ENCODE measurements at regions not wholly inside any gene's neighbourhood (a gene's known extent, or its start where the extent isn't known, plus 50 kb on each side); places are given as distances from the start of the nearest gene placed in this dataset.

DNA sequence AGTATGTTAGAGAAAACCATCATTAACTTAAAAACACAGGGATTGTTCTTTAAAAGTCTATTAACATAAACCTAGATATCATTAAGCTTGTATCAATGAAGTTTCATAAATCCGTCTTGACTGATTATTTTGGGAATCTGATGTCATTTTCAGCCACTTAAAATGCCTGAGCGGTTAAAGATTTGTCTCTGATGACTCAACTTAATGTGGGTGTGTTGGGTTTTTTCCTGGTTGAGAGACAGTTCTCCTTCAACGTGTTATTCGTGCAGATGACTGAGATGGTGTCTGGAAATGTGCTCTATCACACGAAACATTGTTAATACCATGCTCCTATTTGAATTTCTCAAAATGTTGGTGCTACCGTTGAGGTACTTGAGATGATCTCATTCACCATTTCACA is 227.3 kb upstream of the TENM3 start:
- DNase-seq (ENCODE audit: low read depth), result peak; percentile 38

DNA sequence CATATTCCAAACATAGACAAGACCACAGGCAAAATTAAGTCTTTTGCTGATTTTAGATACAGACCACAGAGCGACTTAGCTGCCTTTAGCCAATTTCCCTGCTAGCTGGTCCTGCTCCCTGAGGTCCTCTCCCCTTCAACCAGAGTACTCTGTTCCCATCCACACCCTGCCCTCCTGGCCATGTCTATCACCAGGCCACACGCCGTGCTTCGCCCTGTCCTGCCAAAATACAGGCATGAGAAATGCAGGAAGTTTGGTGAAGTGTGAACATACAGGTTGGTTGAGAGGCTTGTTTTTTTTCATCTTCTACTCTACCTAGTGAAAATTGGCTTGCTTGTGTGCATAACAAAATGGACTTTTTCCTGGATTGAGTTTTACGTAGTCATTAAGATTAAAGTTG is 226.2 kb upstream of the TENM3 start:
- no peak for DNase-seq (ENCODE audit: low read depth)

DNA sequence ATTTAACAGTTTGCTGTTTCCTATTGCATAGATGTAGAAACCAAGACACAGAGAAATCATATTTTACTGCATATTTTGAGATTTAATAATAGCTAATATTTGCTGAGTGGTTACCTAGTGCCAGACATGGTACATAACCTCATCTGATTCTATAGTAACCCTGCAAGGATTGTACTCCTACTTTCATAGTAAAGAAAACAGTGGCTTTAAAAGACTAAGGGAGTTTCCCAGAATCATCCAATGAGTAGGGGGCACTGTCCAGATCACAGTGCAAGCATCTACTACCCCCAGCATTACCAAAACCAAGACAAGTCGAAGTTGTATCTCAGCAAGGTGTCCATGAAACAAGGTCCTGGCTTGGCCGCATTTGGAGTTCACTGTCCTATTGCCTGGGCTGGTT is 224.5 kb upstream of the TENM3 start:
- no peak for DNase-seq (ENCODE audit: low read depth)

- DNase-seq (ENCODE audit: low read depth), result no peak
Measured at GRCh38 chr4:182019148-182019652, 224.0 kb upstream of the TENM3 start.

- no peak for DNase-seq (ENCODE audit: low read depth)
Measured at GRCh38 chr4:182022909-182023308, 220.3 kb upstream of the TENM3 start.

DNA sequence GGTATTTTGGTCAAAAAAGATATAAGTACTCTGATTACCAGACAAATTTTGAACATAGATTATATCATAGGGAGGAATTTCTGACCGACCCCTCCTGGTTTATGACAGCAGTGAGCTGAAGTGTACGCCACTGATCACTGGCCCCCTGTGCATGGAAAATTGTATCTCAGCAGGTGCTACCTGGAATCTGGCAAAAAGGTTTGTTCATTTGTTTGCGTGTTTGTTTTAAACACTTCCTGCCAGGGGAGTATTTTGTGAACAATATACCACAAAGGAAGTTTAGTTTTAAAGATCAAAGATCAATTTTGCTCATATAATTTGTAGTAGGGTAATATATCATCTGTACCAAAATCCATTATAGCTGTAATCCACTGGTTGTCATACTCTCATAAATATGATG is 219.7 kb upstream of the TENM3 start:
- DNase-seq (ENCODE audit: low read depth), result no peak

DNA sequence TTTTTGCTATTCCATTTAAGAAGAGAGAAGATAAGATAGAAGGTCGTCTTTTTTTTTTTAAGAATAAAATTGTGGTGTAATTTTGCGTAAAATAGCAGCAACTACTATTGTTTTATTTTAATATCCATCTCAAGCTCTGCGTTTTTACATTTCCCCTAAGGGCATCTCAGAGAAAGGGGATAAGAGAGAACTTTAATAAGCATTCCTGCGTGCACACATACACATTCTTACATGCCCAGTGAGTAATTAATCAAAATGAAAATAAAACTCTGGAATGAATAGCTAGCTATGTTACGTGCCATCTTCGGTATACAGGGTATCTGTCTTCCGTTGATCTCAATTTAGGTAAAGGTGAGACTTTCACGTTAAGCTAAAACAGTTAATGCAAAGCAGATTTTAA is 200.3 kb upstream of the TENM3 start:
- DNase-seq (ENCODE audit: low read depth), result no peak

DNA sequence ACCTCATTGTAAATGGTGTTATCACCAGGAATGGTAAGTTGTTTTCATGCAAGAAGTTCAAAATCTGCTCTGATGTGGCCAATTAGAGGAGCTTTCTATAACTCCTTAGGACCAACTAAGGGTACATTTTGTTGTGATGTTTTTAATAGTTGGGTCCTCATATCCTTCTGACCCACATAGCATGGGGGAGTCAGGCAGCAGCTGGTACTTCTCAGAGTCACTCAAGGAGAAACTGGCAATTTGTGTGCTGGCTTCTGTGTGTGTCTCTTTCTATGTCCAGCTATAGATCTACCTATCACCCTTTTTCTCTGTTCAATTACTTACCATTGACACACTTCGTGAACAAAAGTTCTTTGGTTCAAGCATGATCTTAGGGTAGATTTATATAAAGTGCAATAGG is 194.3 kb upstream of the TENM3 start:
- no peak for DNase-seq (ENCODE audit: low read depth)

DNA sequence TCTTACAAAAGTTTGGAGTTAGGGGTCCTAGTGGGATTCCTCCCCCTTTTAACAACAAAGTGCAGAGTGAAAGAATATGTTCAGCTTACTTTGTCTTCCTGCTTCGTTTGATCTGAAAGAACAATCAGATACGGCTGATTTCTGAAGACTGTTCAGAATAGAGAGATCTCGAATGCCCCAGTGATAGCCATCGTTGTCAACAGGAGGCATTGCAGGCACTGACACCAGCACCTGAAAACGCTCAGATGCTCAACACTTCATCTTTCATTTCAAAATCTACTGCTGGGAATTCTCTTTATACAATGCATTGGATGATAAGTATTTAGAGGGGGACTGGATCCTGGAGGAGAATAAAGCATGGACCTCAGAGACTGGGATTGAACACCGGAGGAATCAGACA is 186.3 kb upstream of the TENM3 start:
- DNase-seq (ENCODE audit: low read depth), result no peak

GRCh38 chr4:182062458-182062857 is 180.7 kb upstream of the TENM3 start:
- DNase-seq (ENCODE audit: low read depth), result no peak

DNA sequence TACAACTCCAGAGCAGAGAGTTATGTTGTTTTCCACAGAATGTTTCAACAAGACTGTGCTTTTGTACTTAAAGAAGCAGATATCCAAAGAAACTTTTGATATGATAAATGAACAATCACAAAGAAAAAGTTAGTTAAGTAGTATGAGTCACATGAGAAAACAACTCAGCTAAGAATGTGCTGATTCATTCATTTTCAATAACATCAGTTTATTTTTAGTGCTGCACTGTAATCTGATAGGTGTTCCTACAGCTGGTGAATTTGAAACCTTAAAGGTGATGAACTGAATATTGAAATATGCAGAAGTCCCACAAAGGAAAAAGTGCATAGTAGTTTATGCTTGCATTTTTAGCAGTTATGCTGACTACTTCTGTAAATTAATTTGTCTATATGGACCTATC is 180.3 kb upstream of the TENM3 start:
- peak; percentile 44 for DNase-seq (ENCODE audit: low read depth)

- DNase-seq (ENCODE audit: low read depth), result no peak
Measured at GRCh38 chr4:182063651-182064050, 179.6 kb upstream of the TENM3 start.

- no peak for DNase-seq (ENCODE audit: low read depth)
Measured at GRCh38 chr4:182065255-182065654, 177.9 kb upstream of the TENM3 start.

DNA sequence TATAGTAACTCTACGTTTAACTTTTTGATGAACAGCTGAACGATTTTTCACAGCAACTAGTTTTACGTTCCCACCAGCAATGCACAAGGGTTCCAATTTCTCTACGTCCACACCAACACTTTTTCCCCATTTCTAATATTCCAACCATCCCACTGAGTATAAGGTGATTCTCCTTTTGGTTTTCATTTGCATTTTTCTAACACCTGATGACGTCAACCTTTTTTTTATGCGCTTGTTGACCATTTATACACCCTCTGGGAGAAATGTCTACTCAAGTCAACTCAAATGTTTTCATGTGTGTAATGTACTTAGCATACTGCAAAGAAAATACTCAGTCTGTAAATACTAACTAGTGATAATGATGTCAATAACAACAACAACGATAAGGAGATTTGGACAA is 177.2 kb upstream of the TENM3 start:
- no peak for DNase-seq (ENCODE audit: low read depth)

GRCh38 chr4:182067828-182068227 is 175.4 kb upstream of the TENM3 start:
- no peak for DNase-seq (ENCODE audit: low read depth)

- DNase-seq (ENCODE audit: low read depth), result no peak
Measured at GRCh38 chr4:182068920-182069319, 174.3 kb upstream of the TENM3 start.

DNA sequence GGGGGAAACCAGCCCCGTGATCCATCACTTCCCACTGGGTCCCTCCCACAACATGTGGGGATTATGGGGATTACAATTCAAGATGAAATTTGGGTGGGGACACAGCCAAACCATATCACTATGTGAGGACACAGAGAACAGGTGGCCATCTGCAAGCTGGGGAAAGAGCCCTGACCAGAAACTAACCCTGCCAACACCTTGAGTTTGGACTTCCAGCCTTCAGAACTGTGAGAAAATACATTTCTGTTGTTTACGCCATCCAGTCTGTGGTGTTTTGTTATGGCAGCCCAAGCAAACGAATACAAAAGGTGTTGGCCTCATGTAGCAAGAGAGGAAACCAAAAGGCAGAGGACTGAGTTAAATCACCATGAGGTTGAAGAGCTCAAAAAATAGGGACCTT is 169.9 kb upstream of the TENM3 start:
- no peak for DNase-seq (ENCODE audit: low read depth)

DNA sequence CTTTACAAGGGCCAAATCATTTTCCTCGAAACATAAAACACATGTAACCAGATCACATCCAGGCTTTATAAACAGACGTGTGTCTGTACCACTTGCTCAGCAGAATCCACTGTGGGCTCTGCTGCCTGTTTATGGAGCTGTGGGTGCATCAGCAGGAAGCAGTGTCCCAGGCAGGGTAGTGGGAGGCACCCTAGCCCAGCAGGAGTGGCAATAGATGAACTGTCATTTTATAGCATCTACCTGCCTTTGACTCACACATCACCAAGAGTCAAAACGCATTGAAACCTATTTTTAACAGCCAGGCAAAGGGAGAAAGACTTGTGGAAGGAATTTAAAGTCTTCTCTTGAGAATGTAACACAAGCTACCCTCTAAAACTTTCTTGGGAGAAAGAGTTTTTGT is 169.1 kb upstream of the TENM3 start:
- DNase-seq (ENCODE audit: low read depth), result no peak

GRCh38 chr4:182074810-182075209 is 168.4 kb upstream of the TENM3 start:
- no peak for DNase-seq (ENCODE audit: low read depth)

DNA sequence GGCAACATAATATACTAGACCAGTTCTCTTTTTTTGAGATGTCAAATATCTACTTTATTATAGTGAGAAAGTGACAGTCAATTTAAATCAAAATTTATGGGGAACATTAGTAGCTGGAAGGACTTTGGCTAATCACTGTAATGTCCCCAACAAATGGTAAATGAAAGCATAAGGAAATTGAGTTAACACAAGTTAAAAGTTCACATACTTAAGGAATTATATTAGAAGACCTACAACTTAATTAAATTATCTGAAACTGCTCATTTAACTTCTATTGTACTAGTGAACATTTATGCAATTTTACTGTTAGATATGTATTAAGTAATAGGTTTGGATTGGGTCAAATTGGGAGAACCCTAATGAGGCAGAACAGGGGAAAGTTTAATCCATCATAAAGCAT is 160.3 kb upstream of the TENM3 start:
- DNase-seq (ENCODE audit: low read depth), result no peak

DNA sequence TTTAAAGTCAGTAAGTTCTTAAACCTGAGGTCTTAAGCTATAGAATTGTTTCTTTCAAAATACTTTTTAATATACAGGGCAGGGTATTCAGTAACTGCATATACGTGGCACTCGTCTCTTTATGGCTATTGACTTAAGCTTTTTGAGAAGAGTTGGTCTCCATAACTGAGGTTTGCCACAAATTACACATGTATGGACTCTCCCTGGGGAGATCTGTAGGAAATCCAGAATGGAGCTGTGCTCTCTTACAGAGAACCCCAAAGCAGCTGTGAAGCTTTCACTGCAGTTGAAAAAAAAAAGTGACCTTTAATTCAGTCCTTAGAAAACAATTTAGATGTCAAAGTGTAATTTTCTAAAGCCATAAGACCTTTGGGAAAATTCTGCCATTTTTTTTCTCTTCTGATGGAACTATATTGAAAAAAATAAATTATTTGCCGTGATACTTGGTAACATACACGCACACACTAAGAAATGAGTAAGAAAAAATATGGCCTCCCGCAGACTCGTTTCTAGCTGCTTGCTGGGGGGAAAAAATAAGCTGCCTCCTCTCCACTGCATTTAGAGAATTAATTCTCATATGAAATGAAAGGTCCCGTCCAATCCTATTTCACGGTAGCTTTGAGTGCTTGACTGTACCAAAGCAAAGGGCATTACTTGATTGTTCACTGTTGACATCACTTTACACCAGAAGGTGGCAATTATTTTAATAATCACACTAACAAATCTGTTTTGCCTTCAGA is 159.4 kb upstream of the TENM3 start:
- DNase-seq (ENCODE audit: low read depth), result no peak

GRCh38 chr4:182085051-182085480 is 158.1 kb upstream of the TENM3 start:
- no peak for DNase-seq (ENCODE audit: low read depth)

DNA sequence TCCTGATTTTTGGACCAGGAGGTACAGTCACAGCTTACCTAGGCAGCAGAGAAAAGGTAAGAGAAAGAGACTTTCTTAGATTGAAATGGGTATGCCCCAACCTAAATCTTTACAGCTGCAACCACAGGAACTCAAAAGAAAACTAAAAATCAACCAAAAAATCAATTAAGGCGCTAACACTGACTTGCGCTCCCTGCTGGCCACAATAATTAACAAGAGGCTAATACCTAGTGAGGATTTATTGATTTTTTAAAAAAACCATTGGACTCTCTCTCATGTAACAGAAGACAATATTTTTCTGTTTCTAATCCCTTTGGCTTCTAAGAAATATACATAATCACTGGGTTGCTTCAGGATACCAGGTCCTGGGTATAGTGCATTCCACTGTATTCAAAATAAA is 153.9 kb upstream of the TENM3 start:
- no peak for DNase-seq (ENCODE audit: low read depth)

DNA sequence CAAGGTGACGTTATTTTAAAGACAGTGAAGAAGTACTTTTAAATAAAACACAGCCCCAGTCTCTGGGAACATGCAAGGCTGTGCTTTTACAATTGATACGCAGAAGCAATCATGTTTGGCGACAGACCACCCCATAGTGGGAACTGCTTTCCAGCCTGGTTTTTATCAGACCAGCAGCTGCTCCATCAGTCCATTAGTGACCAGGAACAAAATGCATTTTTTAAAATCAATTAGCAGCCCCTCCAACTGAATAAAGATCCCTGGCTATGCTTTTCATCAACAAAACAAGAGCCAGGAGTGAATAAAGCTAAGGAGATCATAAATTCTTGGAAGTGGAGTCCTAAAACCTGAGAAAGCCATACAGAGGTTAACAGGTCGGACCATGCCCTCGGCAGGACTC is 153.0 kb upstream of the TENM3 start:
- DNase-seq (ENCODE audit: low read depth), result no peak

All from stromal cell of bone marrow (primary cell).